HG02884 (cell line): ENCODE measurements at regions not wholly inside any gene's neighbourhood (a gene's known extent, or its start where the extent isn't known, plus 50 kb on each side); places are given as distances from the start of the nearest gene placed in this dataset.

Experiments
- ATAC-seq: cut with Tn5 transposase; IDR thresholded peaks from one replicate; pipeline ENCODE4 v1.9.1; 2021; ENCODE audit warnings: mild to moderate bottlenecking, moderate library complexity; ENCODE audit not compliant: unreplicated experiment

- ATAC-seq: no peak
These were observed 160.2 kb upstream of the FGGY start for GRCh38 chr1:59136541-59137275.

- no peak for ATAC-seq
These were observed 159.6 kb upstream of the FGGY start for GRCh38 chr1:59137276-59137615.

GRCh38 chr1:59137968-59138367 lies 158.9 kb upstream of the FGGY start:
- ATAC-seq: no peak

- ATAC-seq: no peak
These were observed 158.5 kb upstream of the FGGY start for GRCh38 chr1:59138402-59138801.

GRCh38 chr1:59139396-59139795 lies 157.5 kb upstream of the FGGY start:
- ATAC-seq: no peak

GRCh38 chr1:59141267-59141863 lies 155.5 kb upstream of the FGGY start:
- no peak for ATAC-seq

GRCh38 chr1:59142311-59143132 lies 154.4 kb upstream of the FGGY start:
- no peak for ATAC-seq

GRCh38 chr1:59143133-59143487 lies 153.8 kb upstream of the FGGY start:
- no peak for ATAC-seq

GRCh38 chr1:59143811-59144210 lies 153.1 kb upstream of the FGGY start:
- ATAC-seq: no peak

DNA sequence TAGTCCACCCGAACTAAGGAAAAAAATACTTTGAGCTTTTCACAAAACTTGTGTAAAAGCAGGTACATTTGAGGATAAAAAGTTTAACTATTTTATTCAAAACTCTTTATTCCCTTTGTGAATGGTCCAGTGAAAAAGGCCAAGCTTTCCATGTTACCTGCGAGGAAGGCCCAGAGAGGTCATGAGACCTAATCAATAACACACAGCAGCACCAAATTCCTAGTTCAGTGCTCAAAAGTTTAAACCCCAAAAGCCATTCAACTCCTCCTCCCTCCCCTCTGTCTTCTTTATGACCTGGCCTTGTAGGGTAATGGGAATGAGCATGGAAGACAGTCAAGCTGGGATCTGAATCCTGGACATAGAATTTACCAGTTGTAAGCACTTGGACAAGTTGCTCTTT lies 151.9 kb upstream of the FGGY start:
- no peak for ATAC-seq

GRCh38 chr1:59146056-59146455 lies 150.8 kb upstream of the FGGY start:
- ATAC-seq: no peak

DNA sequence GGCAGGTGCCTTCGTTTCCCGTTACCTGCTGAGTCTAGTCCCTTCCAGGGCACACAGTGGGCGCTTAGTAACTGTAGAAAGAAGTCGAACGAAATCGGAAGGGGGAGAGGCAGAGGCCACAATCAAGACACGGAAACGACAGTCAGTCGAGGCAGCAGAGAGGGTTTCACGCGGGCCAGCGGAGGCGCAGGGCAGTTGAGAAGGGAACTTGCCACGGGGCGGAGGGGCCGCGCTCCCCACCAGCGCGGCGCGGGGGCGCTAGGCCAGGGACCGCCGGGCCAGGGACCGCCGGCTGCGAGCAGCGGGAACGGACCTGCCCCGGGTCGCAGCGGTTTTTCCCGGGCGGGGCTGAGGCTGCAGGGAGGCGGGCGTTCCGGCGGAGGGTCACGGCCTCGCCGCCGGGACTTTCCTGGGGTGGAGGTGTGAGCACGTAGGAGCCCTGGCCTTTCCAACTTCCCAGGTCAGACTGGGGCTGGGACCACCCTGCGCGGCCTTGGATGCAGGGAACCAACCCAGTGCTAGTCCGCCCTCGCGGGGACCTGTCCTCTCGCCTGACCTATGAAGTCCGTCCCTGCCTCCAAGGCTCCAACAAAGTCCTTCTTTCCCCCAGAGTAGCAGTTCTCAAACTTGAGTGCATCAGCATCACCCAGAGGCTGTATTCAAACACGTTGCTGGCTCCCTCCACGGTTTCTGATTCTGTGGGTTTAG lies 150.1 kb upstream of the FGGY start:
- peak; percentile 40 for ATAC-seq

DNA sequence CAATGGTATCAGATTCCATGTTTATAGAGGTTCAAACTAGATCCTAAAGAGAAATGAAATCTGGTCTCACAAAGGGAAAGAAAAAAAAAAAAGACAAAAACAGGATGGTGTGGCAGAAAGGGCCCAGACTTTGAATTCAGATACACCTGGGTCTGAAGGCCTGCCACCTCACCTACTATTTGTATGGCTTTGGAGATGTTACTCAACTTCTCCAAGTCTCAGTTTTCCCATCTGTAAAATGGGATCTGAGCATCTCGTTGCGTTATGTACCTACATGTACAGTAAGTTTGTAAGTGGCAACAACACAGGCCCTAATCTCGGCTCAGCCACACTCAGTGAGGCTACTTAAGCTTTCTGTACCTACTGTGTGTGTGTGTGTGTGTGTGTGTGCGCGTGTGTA lies 147.5 kb upstream of the FGGY start:
- ATAC-seq: no peak

DNA sequence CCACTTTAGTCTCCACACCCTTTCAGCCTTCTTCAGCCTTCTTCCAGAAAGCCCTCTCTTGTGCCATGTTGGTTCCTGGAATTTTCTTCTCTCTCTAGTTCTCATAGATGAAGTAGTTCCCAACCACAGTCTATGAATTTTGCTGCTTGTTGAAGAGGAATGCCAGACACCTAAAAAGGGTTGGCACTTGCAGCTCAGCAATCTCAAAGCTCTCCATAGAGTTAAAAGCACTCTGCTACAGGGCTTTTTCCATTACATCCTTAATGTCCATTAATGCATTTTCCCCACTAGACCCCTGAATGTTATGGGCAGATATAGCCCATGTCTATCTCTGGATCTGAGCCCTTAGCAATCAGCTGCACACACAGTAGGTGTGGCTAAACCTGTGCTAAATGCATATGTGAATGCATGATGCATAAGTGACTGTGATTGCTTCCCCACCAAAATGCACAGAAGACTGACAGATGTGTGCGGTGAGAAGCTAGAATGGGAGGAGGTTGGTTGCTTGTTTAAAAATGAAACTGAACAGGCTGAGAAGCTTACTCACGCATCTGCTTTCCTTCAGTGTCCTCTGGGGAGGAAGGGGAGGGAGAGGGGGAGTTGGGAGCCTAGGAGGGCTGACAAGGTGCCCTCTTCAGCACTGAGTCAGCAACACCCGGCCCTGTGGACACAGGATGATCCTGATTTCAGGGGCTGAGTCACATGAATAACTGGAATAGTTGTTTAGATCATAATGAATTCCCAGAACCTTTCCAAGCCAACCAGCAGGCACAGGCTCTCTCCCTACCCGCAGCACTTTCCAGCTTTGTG lies 146.1 kb upstream of the FGGY start:
- ATAC-seq: peak; percentile 74

- ATAC-seq: no peak
These were observed 145.5 kb upstream of the FGGY start for GRCh38 chr1:59151387-59151761.

- ATAC-seq: no peak
These were observed 145.0 kb upstream of the FGGY start for GRCh38 chr1:59151860-59152259.

- no peak for ATAC-seq
These were observed 144.4 kb upstream of the FGGY start for GRCh38 chr1:59152511-59152910.

- ATAC-seq: no peak
These were observed 142.5 kb upstream of the FGGY start for GRCh38 chr1:59154401-59154800.

DNA sequence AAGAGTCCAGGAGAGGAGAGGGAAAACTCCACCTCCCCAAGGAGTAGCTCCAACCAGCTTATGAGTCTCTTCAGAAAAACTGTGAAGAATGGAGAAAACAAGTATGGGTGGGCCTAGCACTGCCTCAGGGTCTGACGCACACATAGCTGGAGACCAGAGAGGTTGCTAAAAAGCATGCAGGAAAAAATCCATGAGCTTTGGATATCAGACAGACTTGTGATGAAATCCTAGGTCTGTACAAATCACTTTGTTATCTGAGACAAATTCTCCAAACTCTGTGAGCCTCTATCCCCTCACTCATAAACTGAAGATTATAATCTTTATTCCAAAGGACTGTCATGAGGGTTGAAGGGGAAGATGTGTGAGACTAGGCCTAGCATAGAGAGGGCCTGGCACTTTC lies 141.5 kb upstream of the FGGY start:
- ATAC-seq: no peak

- ATAC-seq: no peak
These were observed 140.8 kb upstream of the FGGY start for GRCh38 chr1:59156051-59156450.
